ENCODE measurements at regions not wholly inside any gene's neighbourhood (a gene's known extent, or its start where the extent isn't known, plus 50 kb on each side); places are given as distances from the start of the nearest gene placed in this dataset.

DNA sequence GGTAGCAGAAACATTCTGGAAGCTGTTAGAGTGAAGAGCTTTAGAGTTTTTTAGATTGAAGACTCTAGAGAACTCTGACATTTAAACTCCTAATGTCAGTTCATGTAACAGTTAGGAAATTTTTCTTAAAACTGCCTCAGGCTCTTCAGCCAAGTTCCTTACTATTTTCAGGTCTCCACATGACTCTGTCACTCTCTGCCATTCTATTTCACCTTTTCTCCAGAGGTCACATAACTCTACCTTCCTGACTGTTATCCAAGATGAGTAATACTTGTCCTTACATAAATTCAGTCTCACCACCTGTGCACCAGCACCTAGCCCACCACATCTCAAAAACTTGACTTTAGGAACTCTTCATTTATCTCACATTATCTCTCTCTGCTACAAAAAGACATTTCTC, 347.1 kb upstream of the CA10 start:
- no peak for TF ChIP-seq POLR2AphosphoS5 (IDR thresholded peaks at IDR 0.05; ENCODE audit: insufficient read depth in 1 of 2, low read depth in 1 of 2)
- TF ChIP-seq, protein P1, sequence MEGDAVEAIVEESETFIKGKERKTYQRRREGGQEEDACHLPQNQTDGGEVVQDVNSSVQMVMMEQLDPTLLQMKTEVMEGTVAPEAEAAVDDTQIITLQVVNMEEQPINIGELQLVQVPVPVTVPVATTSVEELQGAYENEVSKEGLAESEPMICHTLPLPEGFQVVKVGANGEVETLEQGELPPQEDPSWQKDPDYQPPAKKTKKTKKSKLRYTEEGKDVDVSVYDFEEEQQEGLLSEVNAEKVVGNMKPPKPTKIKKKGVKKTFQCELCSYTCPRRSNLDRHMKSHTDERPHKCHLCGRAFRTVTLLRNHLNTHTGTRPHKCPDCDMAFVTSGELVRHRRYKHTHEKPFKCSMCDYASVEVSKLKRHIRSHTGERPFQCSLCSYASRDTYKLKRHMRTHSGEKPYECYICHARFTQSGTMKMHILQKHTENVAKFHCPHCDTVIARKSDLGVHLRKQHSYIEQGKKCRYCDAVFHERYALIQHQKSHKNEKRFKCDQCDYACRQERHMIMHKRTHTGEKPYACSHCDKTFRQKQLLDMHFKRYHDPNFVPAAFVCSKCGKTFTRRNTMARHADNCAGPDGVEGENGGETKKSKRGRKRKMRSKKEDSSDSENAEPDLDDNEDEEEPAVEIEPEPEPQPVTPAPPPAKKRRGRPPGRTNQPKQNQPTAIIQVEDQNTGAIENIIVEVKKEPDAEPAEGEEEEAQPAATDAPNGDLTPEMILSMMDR (IDR thresholded peaks at IDR 0.05), result no peak

All from vagina (tissue), 2 donors.